Activated T-helper 9 cell treated with anti-CD3 and anti-CD28 coated beads, Interleukin-2, amount 50 U/mL, for 16 hours (primary cell): ENCODE measurements at regions not wholly inside any gene's neighbourhood (a gene's known extent, or its start where the extent isn't known, plus 50 kb on each side); places are given as distances from the start of the nearest gene placed in this dataset.

Source experiments
- DNase-seq: peaks from one replicate; pipeline ENCODE4 v3.0.0-alpha.2; 2020; ENCODE audit warnings: low read depth

DNA sequence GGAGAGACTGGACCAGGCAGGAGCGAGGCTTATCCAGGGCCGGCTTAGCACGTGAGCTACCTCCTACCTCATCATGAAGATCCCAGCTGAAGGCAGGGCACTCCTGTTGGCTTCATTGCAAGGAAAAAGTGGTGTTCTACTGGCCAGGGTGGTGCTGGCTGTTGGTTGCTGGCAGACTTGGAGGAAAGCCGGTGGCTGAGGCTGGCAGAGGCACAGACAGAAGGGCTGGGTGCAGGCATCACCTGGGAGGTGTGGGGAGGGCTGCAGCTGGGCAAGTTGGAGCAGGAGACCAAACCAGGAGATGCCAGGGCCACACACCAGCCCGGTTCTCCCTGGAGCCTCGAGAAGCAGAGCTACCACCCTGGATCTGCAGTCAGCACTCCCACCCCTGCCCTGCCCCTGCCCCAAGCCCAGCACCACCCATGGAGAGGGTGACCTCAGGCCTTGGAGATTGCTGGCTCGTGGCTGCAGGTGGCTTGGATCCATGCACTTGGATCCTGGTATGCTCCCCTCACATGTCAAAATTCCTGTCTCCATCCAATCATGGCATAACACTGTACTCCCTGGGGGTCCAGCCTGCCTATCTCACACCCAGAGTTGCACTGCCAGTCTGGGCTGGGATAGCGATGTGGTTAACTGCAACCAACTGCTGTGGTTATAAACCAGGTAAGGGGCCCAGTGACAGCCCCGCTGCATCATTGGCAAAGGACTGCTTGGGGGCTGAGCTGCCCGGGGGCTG is 49.7 kb downstream of the GLI2 start:
- DNase-seq: no peak

- DNase-seq: no peak
Observed at GRCh38 chr2:120786038-120786960, 50.6 kb downstream of the GLI2 start.

GRCh38 chr2:120787111-120787821 is 51.6 kb downstream of the GLI2 start:
- DNase-seq: no peak

DNA sequence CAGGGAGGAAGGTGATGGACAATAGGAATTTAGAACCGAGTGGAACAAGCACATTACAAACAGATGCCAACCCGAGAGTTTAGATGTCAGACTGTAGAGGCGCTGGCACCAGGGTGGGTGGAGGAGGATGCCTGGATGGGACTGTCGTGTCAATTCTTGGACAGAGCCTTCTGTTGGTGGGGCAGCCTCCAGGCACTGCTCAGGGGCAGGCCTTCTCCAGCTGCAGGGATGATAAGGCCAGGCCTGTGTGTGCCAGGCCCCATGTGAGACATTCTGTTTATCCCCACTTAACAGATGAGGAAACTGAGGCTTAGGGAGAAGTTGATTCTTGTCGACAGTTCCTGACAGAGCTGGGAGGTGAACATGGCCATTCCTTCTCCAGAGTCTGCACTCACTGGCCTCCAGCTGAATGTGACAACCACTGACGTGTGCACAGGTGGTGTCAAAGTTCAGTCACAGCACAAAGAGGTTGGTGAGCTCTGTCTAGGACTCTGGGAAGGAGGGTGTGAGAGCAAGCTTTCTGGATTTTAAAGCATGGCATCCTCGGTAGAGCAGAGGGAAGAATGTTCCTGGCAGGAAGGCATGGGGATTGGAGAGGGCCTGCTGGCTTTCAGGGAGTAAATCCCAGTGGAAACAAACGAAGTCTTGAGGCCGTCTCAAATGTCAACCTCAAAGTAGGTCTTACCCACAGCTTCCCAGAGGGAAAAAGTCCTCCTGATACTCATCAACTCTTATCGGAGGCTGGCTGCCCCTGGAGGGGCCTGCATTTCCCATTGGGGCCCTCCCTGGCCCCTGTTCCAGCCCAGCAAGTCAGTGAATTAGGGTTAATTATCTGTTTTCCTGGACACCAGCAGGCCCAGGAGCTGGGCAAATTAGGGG is 52.4 kb downstream of the GLI2 start:
- no peak for DNase-seq

DNA sequence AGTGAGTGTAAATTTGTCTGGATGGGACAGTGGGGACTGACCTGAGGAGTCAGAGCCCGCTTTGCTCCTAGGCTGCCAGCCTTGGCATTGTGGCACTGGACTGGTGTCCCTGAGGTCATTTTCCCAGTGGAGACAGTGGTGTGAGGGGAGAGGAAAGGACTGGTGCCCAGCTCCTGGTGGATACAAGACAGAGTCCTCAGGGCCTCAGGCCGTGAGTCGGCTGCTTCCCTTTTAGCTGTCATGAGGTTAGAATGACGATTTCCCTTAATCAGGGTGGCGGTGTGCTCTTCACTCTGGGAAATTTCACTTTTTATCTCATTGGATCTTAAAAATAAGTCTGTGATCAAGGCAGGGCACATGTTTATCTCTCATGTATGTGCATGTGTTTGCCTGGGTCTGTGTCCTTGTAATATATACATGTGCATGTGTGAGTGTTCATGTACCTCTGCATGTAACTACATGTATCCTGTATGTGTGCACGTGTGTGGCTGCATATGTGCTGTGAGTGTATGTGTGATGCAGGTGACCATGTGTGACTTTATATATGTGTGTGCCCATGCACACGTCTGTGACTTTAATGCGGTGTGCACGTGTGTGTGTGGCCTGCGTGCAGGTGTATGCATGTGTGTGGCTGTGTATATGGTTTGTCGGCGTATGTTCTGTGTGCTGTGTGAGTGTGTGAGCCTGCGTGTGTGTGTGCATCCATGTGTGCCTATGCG is 55.7 kb downstream of the GLI2 start:
- DNase-seq: no peak

GRCh38 chr2:120791962-120792297 is 56.3 kb downstream of the GLI2 start:
- DNase-seq: no peak

DNA sequence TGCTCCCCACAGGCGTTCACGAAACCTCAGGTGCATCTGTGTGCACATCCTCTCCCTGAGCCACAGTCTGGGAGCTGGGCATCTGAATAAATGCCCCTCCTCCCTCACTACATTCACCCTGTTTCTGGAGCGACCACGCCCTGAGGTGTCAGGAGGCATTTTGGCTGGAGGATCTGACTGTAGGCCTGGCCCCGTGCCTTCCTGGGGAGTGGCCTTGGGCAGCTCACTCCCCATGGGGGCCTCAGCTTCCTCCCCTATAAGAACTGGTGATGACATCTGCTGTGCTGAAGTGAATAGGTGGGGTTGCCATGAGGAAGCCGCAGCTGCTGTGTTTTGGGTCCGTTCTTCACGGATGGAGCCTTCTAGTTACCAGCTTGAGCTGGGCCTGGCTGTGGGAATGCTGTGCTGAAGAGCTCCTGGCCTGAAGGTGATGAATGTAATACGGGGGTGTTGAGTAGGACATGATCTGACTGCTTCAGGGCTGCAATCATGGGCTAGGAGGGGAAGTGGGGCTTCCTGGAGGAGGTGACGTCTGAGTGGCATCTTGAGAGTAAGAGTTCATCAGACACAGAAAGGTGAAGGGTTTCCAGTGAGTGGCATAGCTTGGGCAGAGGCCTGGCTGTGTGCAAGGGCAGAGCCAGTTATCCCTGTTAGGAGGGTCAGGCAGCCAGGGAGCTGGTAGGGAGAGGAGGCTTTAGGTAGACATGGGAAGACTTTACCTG is 58.2 kb downstream of the GLI2 start:
- DNase-seq: no peak

GRCh38 chr2:120794716-120795115 is 59.0 kb downstream of the GLI2 start:
- no peak for DNase-seq

- DNase-seq: no peak
Observed at GRCh38 chr2:120796094-120796493, 60.4 kb downstream of the GLI2 start.

DNA sequence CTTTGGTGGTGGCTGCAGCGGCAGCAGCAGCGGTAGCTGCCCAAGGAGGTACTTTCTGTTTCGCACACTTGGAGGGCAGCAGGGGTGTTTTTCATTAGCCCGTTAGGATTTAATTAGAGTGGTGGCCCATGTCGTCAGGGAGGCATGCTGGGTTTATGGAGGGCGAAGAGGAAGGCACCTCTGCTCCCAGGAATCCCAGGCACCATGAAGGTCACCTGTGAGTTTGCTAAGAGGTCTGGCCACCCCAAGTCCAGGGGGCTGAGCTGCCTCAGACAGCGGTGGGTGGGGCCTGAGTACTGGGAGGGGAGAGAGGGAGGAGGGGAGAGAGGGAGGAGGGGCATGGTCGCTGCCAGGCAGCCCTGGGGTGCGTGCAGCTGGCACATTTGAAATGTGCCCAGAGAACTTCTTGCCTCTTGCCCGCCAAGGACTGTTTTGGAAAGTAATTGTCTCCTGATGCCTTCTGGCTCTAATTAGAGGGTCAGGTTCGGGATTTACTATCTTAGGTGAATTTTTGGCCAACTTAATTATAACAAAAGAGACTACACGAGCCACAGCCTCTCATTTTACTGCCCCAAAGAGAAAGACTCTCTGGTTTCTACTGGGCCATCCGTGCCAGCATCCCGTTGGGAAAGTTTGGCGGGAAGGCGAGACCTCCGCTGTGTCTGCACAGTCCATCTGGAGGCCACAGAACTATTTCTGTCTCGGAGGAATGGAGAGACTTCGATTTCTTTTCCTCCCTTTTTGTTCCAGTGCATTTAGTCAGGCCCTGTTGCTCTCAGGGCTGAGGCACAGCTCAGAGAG is 62.0 kb downstream of the GLI2 start:
- DNase-seq: no peak

DNA sequence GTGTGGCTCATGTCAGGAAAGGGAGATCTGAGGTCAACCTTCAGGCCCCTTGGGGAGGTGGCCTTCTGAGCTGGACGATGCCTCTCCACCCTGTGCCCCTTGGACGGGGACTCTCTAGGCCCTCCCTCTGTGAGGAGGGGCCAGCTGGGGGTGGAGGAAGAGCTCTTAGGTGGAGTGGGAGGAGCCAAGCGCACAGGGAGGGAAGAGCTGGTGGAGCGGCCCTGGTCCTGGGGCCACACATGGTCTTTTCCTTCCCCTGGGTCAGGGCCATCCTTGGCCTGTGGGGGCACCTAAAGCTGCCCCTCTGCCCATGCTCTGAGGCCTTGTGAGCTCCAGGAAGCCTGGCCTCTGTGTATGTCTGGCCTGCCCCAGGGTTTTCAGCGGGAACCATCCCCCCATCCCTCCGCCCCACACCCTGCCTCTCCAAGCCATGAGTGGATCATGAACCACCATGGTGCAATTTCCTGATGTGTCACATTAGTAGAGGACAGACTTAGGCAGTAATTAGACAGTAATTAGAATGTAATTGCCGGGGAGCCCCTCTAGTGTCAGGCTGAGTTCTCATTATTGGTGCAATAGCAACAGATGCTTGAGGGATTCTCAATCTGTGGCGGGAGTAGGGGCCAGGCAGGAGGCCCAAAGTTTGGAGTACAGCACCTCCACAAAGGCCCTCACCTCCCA is 63.0 kb downstream of the GLI2 start:
- DNase-seq: no peak

GRCh38 chr2:120802158-120802557 is 66.5 kb downstream of the GLI2 start:
- DNase-seq: no peak

GRCh38 chr2:120802867-120803484 is 67.3 kb downstream of the GLI2 start:
- DNase-seq: no peak

GRCh38 chr2:120803764-120804335 is 68.2 kb downstream of the GLI2 start:
- no peak for DNase-seq

DNA sequence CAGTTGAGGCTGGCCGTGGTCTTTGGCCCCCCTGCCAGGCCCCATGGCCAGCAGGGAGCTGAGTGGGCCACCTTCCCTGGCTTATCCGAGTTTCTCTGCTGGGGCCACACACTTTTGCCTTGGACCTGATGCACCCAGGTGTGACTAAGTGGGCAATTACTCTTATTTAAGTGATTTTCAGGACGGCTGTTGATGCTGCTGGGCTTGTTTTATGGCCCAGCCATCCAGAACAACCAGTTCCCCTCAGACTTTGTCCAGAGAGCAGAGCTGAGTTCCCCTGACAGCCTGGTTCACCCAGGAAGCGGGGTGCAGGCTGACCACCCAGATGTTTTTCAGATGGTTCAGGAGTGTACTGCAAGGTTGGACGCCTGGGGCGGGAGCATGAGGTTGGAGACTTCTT is 68.8 kb downstream of the GLI2 start:
- DNase-seq: no peak

GRCh38 chr2:120805011-120805410 is 69.3 kb downstream of the GLI2 start:
- no peak for DNase-seq

DNA sequence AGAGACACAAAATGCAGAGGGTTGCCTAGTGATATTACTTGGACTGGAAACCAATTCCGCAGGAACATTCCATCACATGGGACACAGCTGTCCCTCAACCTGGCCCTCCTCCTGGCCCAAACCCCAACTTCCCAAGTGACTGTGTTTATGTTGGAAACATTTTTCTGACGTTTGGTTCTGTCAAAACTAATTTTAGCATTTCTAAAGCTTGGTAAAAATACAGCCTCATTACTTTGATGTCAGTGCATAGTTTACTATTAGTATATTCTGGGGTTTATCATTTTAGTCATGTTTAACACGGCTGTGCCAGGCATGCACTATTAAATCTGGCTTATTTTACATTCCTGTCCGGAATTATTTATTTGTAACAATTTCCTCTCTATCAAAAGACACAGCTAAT is 69.9 kb downstream of the GLI2 start:
- DNase-seq: no peak

- DNase-seq: no peak
Observed at GRCh38 chr2:120807751-120808150, 72.1 kb downstream of the GLI2 start.
